ENCODE measurements at regions not wholly inside any gene's neighbourhood (a gene's known extent, or its start where the extent isn't known, plus 50 kb on each side); places are given as distances from the start of the nearest gene placed in this dataset.
"Not testable (repeated sequence)": the region's sequence is repeated elsewhere in the genome, so short reads cannot be mapped to it uniquely, and the experiment has no call there.

DNA sequence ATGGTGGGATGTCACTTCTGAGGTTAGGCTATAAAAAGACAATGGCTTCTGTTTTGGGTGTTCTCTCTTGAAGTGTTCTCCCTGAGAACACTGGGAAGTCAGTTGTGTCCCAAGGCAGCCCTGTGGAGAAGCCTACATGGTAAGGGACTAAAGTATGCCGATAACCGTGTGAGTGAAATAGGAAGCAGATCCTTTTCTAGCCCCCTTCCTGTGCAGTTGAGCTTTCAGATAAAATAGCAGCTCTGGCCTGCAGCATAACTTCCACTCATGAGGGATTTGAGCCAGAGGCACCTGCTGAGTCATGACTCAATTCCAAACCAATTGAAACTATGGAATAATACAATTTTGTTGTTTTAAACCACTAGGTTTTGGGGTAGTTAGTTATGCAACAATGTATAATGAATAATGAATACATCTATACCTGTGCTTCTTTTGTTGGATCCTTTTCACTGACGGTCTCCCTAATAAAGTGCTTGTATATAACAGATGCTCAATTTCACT lies 241.6 kb downstream of the TFAP2B start:
- DNase-seq (ENCODE audit: low spot score): no peak

DNA sequence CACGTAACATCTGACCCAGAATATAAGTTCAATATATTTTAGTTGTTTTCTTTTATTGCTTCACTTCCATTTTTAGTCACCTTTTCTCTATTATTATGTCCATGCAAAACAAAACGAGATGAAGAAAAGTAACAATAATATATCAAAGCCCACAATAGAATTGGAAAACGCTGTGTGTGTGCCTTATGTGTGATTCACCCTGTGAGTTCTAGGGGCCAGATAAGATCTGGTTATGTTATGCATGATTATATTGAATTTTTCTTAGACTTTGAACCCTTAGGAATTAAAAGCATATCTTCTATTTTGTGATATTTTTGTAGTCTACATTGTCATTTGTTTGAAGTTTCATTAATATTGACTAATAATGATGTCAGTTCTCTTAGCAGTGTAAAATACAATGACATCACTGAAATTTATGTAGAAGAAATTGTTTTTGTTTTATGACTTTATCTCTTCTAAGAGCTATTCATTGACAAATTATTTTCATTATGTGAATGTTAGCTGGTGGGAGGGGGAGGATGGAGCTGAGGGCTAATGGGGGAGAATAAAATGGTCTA lies 243.6 kb downstream of the TFAP2B start:
- DNase-seq (ENCODE audit: low spot score): no peak

DNA sequence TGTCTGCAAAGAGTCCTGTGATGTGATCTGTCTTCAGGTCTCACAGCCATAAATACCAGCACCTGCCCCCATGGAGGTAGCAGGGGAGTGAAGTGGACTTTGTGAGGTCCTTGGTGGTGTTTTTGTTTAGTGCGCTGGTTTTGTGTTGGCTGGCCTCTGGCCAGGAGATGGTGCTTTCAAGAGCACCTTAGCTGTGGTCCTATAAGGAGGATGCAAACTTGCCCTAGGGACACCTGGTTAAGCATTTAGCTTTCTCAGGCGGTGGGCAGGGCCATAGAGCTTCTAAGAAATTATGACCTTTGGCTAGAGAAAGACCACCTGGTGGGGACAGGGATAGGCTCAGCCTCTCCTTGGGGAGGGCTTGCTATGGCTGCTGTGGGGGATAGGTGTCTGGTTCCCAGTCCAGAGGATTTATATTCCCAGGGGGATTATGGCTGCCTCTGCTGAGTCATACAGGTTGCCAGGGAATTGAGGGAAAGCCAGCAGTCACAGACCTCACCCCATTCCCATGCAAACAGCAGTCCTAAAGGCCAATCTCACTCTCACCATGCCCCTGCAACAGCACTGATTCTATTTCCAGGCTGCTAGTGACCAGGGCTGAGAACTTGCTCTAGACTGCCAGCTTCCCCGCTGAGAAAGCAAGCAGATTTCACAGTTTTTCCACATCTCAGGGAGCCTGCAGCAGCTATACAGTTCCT lies 259.3 kb downstream of the TFAP2B start:
- no peak for DNase-seq (ENCODE audit: low spot score)

DNA sequence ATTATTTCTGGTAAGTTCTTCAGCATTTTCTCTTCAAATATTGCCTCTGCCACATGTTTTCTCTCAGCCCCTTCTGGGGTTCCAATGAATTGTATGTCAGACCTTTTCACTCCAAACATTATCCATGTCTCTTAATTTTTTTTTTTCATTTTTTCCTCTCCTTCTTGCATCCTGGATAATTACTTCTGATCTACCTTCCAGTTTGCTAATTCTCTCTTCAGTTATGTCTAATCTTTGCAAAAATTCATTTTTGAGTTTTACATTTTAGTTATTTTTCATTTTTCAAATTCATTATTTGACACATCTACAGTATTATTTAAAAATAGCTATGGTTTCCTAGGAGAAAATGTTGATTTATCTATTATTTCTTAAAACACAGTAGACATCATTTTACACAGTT lies 271.7 kb downstream of the TFAP2B start:
- DNase-seq (ENCODE audit: low spot score): no peak

DNA sequence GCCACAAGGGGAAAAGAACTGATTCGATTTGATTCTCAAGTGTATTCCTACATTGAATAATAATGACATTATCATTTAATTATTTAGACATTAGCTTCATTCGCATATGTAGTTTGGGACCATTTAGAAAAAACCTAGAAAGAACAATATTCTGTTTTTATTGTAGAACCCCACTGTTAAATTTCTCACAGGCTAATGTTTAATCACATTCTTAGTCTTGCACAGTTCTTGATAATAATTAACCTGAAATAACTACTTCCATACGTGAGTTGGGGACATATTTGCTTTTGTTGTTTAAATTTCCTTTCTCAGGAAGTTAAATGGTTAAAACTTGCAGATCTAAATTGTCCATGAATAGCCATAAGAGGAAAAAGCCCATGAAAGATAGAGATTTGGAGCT lies 275.2 kb downstream of the TFAP2B start:
- no peak for DNase-seq (ENCODE audit: low spot score)

DNA sequence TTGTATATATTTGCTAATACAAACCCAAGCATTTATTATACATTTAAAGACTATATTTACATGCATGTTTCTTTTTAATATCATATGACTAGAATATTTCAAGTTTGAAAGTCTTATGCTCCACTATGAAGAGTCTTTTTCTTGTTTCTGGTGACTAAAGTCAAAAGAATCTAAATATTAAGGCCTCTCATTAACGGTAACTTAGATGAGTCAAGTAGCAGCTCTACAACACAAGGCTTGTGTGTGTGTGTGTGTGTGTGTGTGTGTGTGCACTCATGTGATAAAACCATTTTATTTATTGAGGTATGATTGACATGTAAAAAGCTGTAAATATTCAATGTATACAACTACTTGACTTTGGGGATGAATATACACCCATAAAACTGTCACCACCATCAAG lies 275.6 kb downstream of the TFAP2B start:
- DNase-seq (ENCODE audit: low spot score): no peak

DNA sequence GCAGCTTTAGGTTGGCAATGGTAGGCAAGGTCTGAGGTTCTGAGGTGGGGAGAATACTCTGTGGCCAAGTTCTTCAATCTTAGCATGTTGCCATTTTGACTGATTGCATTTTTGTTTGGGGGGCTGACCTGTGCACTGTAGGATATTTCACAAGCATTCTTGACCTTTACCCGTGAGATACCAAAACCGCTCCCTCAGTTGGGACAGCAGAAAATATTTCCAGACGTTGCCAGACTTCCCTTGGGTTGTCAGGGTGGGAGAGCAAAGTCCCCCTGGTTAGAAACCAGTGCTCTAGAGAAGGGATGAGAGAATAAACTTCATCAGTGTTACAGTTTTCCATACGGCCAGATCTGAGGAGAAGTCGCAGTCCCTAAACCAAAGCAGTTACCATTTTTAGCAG lies 279.6 kb downstream of the TFAP2B start:
- DNase-seq (ENCODE audit: low spot score): no peak

DNA sequence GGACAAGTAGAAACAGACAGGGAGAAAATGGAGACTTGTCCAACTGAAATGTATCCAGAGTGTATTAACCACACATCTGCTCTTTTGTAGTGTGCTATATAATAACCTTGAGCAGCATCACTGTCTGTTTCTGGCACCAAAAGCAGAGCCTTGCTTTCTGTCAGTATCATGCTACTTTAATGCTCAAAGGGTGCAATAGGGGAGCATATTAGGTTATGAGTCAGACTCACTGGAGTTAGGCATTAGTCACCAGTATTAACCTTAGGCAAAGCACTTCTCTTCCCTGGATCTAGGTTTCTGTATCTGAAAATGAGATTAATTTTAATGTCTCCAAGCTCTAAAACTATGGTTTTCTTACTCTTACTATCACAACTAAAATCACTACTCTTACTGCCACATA lies 280.1 kb downstream of the TFAP2B start:
- DNase-seq (ENCODE audit: low spot score): no peak

DNA sequence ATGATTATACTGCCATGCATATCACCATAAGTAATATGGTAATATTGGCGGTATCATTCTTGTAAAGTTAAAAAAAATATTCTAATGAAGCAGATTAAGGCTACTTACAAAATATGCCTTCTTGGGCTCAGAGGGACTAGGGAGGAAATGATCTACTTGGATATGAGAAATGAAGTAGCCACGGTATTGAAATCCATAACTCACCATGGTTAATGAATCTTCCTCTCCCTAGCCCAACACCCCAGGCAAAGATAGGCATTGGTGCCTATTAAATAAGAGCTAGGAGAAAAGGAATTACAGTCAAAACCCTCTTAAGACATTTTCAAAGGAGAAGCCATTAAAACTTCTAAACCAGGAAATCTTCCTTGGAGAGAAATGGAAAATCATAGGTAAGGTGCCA lies 280.5 kb downstream of the TFAP2B start:
- no peak for DNase-seq (ENCODE audit: low spot score)

DNA sequence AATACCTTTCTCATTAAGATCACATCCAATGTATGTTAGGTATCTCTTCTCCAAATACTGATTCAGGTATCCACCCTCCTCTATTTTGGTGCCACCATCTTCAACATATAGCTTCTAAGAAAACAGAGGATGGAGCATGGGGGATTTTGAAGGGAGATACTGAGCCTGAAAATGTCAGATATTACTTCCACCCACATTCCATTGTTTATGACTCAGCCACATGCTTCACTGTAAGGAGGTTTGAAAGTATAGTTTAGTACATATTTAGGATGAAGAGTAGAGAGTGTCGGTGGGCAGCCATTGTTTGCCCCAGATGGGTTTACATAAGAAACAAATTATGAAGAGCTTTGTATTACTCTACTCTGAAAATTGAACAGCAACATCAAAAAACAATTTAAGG lies 286.7 kb downstream of the TFAP2B start:
- no peak for DNase-seq (ENCODE audit: low spot score)

DNA sequence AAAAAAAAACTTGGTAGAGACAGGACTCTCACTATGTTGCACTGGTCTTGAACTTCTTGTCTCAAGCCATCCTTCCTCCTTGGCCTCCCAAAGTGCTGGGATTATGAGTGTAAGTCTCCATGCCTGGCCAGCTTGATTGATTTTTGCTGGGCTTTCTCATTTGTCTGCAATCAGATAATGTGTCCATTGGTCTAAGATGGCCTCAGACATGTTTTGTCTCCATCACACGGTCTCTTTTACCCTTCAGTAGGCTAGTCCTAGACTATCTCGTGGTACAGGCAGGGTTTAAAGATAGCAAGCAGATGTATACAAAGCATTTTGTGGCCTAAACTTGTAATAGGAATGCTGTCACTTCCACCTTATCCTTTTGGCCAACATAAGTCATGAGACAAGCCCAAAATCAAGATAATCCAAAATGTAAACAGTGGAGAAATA lies 289.1 kb downstream of the TFAP2B start:
- DNase-seq (ENCODE audit: low spot score): no peak

DNA sequence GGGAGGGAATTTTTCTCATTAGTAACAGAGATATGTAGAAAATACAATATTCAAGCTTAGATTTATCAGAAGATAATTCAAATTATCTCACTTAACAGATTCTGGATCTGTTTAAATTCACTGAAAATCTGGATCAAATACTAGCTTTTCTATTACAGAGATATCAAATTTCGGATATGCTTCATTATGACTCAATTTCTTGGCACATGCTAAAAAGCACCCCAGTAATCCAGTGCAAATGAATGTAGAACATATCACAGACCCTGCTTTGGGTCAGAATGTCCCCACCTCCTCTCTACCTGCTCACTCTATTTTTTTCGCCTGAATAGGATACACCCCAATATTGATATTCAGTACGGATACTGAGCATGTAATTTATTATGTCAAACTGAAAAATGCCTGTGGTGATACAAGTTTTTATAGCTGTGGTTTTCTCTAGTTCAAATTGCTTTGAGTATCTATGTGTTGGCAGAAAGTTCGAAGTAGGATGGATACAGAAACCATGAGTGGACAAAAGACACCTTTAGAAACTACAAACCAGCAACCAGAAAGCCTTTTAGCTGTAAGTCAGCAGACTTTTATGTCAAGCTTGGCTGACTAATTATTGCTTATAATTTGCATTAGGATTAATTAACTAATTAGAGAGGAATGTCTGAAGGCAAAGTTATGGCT lies 290.0 kb downstream of the TFAP2B start:
- DNase-seq (ENCODE audit: low spot score): no peak

DNA sequence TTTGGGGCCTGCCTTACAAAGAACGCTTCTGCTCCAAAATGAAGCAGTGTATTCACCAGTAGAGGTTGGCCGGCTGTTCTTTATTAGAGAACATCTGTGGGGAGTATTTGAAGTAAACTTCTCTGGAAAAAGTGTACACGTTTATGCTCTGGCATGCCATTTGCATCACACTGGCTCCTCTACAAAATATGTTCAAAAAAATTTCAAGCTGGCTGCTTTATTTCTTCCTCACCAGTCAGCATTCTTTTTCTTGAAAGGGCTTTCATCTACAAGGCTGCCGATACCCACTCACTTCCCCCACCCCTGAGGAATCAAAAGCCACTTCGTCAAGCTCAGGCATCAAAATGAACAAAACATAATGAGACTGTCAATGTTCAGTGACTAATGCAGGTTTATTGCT lies 294.1 kb downstream of the TFAP2B start:
- no peak for DNase-seq (ENCODE audit: low spot score)

DNA sequence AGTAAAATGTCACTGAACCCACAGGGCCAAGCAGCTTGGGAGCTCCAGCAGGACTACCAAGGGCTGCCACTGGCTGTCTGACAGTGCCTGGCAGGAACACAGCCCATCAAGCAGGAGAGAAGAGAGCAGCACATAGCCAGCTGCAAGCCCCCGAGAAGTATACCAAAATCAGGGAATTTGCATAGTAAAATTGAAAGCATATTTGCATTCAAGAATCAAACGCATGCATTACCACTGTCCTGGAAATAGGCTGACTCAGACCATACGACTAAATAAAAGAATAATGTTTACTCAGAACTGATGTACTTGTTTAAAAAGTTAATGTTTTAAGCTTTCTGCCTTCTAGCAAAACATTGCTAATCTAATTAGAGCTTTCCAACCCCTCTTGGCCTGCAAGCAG lies 298.1 kb downstream of the TFAP2B start:
- DNase-seq (ENCODE audit: low spot score): no peak

DNA sequence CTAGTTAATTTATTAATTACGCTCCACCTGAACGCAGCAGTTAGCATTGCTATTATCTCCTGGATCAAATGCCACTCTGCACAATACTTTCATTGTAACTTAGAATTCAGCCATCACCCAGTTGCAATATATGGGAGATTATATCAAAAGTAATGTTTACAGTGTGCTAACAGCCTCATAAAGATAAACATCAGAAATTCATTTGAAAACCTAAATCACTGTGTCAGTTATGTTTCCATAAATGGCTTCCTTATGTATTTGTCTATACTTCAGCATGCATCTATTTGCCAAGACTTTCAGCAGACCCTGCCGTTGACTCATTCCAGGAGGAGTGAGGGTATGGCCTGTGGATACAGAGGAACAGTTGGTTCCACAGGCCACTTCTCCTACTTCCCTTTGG lies 300.1 kb downstream of the TFAP2B start:
- DNase-seq (ENCODE audit: low spot score): no peak

DNA sequence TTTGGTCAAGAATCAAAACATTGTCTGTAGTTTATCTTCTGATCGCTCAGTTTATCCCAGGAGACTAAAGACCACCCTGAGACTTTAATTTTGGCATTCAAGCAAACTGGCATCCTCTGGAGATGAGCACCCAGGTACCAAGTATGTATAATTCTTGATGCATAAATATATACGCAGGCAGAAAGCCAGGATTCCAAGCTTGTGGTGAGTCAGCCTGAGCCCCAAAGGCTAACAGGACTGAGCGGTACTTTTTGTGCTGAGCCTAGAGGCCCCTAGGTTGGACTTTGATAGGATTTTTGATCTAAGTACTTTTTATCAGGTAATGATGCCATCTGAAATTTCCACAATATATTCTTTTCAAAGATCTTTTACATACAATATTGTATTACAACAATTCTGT lies 301.3 kb downstream of the TFAP2B start:
- no peak for DNase-seq (ENCODE audit: low spot score)

DNA sequence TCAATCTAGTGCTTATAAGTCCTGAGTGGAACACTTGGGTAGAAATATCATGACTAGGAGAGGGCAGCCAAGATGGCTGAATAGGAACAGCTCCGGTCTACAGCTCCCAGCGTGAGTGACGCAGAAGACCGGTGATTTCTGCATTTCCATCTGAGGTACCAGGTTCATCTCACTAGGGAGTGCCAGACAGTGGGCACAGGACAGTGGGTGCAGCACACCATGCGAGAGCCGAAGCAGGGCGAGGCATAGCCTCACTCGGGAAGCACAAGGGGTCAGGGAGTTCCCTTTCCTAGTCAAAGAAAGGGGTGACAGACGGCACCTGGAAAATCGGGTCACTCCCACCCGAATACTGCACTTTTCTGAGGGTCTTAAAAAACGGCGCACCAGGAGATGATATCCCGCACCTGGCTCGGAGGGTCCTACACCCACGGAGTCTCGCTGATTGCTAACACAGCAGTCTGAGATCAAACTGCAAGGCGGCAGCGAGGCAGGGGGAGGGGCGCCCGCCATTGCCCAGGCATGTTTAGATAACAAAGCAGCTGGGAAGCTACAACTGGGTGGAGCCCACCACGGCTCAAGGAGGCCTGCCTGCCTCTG lies 302.8 kb downstream of the TFAP2B start:
- DNase-seq (ENCODE audit: low spot score): not testable (repeated sequence)

DNA sequence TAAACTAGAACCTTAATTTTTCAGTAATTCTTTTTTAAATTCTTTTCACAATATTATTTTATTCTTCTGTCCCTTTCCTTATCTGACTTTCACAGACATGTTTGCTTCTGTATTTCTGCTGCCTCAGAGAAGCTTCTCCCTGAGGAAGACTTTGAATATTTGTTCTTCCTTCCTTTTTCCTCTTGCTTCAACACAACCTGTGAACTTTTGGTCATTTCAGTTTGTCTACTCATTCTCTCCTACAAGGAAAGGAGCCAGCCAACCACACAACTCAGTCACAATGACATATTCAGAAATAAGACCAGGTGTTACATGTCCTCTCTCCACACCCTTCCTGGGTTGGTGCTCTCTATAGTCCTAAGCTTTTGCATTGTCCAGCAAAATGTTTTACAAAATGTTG lies 310.4 kb downstream of the TFAP2B start:
- DNase-seq (ENCODE audit: low spot score): no peak

DNA sequence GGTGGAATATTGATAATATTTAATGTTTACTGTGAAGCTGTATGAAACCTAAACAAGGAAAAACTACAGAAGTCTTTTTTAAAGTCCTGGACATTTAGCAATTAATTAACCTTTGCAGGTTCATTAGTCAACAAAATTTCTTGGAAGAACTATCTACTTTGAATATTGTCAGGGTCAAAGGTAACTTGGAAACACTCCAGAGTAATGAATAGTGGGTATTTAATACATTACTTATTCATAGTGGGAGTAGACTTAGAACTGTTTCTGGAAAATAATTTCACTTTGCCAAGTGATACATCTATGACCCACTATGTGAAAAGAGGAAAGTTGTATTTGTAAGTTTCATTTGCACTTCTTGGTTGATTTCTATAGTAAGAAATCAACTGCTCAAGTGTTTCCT lies 319.1 kb downstream of the TFAP2B start:
- no peak for DNase-seq (ENCODE audit: low spot score)

DNA sequence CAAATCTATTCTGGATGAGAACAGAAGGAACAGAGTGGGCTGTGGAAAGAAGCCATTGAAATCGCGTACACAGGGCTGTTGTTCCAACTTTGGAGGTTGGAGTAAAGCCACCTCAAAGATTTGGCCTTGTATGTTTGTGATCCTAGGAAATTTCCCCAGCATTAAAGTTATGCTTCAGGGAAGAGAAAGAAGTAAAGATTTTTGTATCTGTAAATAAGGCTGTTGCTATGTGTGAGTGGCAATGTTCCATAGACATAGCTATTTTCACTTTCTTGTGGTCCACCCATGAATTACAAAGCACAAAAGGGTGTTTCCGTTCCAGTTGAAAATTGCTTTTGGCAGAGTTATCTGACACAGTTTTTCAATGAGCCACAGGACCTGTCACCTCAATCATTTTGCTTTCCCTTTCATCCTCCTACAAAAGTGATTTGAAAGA lies 321.3 kb downstream of the TFAP2B start:
- no peak for DNase-seq (ENCODE audit: low spot score)

DNA sequence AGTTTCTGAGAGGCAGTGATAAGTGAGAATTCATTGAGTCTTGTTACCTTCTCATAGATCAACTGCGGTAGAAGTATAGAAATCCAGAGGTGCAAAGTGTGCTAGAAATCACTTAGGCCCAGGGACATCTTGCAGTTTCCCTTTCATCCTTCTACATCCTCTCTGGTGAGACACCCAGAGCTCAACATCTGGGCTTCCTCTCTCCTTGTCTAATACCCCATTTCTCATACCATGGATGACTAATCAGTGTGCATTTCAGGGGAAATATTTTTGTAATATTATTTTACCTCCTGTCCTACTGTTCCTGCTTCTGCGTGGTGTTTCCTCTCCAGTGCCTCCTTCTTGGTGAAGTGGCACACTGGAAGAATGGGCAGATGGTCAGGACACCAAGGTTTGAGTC lies 322.4 kb downstream of the TFAP2B start:
- no peak for DNase-seq (ENCODE audit: low spot score)

DNA sequence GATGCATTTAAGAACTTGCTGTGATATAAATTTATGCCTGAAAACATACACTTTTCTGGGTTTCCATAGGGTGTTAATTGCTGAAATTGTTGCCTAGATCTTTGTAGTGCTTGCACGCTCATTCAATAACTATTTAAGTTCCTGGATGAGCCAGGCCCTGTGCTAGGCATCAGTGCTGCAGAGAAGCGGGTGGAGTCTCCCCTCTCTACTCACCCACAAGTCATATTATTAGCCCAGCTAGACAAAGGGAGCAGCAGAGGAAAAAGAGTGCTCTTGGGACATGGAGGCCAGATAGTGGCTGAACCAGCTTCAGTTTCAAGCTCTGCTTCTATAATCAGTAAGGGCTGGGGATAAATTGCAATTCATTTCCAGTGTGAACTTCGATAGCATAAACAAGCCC lies 329.1 kb downstream of the TFAP2B start:
- no peak for DNase-seq (ENCODE audit: low spot score)

DNA sequence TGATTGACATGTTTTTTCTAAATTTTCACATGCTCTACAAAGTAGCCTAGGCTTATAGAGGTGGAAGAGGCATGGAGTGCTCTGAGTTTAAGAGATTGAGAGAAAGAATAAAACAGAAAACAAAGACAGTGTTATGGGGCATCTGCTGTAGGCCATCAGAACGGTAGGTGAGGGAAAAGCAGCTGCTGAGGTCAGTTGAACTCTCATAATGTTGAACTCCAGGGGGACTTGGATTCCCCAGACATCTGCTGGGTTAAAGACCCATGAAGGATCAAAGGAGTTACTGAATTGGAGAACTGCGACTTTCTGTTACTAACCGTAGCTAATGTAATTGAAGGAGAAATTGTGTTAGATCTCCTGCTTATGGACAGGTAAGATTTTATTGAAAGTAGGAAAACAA lies 333.9 kb downstream of the TFAP2B start:
- no peak for DNase-seq (ENCODE audit: low spot score)

Data from pons (tissue), 1 donor.